ENCODE measurements at regions not wholly inside any gene's neighbourhood (a gene's known extent, or its start where the extent isn't known, plus 50 kb on each side); places are given as distances from the start of the nearest gene placed in this dataset.

DNA sequence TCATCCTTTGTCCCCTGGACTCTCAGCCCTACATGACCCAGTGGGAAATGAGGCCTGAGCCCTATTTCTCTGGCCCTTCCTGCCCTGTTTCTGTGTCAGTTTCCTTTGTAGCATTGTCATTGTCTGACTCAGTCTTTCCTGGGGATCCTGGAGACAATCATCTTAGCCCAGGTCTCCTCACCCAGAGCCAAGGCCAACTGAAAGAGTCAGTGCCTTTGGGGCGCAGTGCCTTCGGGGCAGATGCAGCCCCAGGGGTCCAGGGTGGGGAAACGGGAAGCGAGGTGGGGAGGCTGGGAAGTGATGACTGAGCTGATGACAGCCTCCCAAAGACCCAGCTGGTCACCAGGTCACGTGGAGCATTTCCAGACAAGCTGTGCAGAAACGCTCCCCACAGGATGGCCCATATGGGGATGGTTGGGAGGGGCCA, 93.3 kb upstream of the SULF2 start:
- Histone ChIP-seq H3K4me3 (ENCODE audit: low read depth, low read length, poor library complexity, severe bottlenecking) (no peak overlapping the region), H3K36me3 (ENCODE audit: insufficient read depth, low read length, poor library complexity, severe bottlenecking) (no peaks in the 10 kb centered on the region), H3K4me1 (ENCODE audit: insufficient read depth, low read length, poor library complexity, severe bottlenecking) (no peaks in the 10 kb centered on the region), H3K27ac (ENCODE audit: low read depth, low read length, poor library complexity, severe bottlenecking) (no peak overlapping the region), H3K27me3 (replicated peaks; ENCODE audit: insufficient read depth, low read depth, low read length, poor library complexity) (peaks cover 9% of the 10 kb centered on the region), H3K9me3 (ENCODE audit: low read depth, low read length, poor library complexity, severe bottlenecking) (no peaks in the 10 kb centered on the region)
- no peak for DNase-seq (ENCODE audit: low spot score)
- intact Hi-C loops (cut with micrococcal nuclease; ENCODE audit: unreplicated experiment): no loop called here
- TF ChIP-seq, protein P1, sequence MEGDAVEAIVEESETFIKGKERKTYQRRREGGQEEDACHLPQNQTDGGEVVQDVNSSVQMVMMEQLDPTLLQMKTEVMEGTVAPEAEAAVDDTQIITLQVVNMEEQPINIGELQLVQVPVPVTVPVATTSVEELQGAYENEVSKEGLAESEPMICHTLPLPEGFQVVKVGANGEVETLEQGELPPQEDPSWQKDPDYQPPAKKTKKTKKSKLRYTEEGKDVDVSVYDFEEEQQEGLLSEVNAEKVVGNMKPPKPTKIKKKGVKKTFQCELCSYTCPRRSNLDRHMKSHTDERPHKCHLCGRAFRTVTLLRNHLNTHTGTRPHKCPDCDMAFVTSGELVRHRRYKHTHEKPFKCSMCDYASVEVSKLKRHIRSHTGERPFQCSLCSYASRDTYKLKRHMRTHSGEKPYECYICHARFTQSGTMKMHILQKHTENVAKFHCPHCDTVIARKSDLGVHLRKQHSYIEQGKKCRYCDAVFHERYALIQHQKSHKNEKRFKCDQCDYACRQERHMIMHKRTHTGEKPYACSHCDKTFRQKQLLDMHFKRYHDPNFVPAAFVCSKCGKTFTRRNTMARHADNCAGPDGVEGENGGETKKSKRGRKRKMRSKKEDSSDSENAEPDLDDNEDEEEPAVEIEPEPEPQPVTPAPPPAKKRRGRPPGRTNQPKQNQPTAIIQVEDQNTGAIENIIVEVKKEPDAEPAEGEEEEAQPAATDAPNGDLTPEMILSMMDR (conservative IDR thresholded peaks at IDR 0.05; ENCODE audit: low read depth, low read length): no peak
- no peak for TF ChIP-seq EZH2 (IDR thresholded peaks at IDR 0.05; ENCODE audit: borderline replicate concordance, low read depth, low read length, poor library complexity, severe bottlenecking)
- ChIA-PET POLR2A (ENCODE audit: low non-redundant PET) (no interaction called here), CTCF (no interaction called here)
- no TSS peak for BruUV-seq (replicated peaks)

DNA sequence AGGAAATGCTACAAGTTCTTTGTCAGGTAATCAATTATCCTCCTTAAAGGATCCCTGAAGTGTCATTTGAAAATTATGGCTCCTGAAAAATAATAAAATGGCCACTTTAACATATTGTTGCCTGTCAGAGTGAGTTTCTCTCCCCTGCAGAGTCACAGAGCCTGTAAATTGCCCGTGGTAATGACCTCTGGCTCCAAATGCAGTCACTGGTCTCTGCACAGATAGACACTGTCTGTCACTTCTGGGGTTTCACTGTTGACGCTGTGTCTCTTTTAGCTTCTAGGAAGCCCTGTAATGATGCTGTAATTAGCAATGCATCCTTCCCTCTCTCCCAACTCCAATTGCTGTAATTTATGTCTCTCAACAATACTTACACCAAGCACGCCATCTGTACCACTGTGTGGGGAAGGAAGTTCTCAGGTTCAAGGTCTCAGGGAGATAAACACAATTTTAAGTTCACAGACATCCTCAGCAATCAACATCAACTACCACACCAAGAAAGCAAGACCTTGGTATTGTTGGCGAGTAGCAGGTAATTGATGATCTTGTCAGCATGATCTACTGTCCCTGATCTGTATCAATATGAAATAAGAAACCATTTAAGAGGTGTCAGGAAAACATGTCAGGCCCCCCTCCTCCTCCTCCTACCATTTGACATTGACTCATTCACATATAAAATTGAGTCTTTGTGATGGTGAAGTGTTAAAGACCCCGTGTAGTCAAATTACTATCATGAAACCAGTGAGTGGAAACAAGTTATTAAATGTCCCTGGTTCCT, 91.2 kb upstream of the SULF2 start:
- Histone ChIP-seq H3K9me3 (ENCODE audit: low read depth, low read length, poor library complexity, severe bottlenecking) (no peaks in the 10 kb centered on the region), H3K27me3 (replicated peaks; ENCODE audit: insufficient read depth, low read depth, low read length, poor library complexity) (peaks cover 9% of the 10 kb centered on the region), H3K4me3 (ENCODE audit: low read depth, low read length, poor library complexity, severe bottlenecking) (no peak overlapping the region), H3K36me3 (ENCODE audit: insufficient read depth, low read length, poor library complexity, severe bottlenecking) (no peaks in the 10 kb centered on the region), H3K27ac (ENCODE audit: low read depth, low read length, poor library complexity, severe bottlenecking) (no peak overlapping the region), H3K4me1 (ENCODE audit: insufficient read depth, low read length, poor library complexity, severe bottlenecking) (no peaks in the 10 kb centered on the region)
- ChIA-PET CTCF (no interaction called here), POLR2A (ENCODE audit: low non-redundant PET) (no interaction called here)
- intact Hi-C loops (cut with micrococcal nuclease; ENCODE audit: unreplicated experiment): no loop called here
- TF ChIP-seq, protein P1 (conservative IDR thresholded peaks at IDR 0.05; ENCODE audit: low read depth, low read length): no peak
- no peak for TF ChIP-seq EZH2 (IDR thresholded peaks at IDR 0.05; ENCODE audit: borderline replicate concordance, low read depth, low read length, poor library complexity, severe bottlenecking)
- no TSS peak for BruUV-seq (replicated peaks)
- DNase-seq (ENCODE audit: low spot score): no peak

DNA sequence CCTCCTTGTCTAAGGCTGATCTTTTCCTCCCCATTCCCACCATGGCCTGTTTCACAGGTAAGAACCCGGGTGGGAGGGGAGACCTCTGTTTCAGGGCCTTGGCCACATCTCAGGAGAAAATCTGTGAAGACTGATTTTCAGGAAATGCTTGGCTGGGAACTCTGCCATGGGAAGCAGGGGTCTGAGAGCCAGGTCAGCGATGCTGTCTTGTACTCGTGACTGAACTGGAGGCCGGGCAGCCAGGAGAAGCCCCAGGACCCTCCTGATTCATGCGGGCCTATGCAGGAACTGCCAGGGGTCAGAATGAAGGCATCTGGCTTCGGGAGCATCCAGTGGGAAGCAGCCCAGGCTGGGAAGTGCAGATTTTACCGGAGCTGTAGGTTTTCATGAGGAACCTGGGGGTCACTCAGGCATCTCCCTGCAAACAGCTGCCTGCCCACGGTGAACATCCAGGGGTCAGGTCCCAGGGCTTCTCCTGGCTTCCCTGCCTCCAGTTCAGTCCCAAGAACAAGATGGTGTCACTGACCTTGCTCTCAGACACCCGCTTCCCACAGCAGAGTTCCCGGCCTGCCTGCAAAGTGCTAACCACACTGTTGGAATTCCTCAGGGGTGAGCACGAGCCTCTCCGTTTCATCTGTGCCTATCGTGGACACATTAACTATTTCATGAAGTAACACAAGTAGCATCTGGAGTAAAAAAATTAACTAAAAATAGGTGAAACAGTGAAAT, 90.2 kb upstream of the SULF2 start:
- Histone ChIP-seq H3K27me3 (replicated peaks; ENCODE audit: insufficient read depth, low read depth, low read length, poor library complexity) (peaks cover 9% of the 10 kb centered on the region), H3K4me1 (ENCODE audit: insufficient read depth, low read length, poor library complexity, severe bottlenecking) (no peaks in the 10 kb centered on the region), H3K9me3 (ENCODE audit: low read depth, low read length, poor library complexity, severe bottlenecking) (no peaks in the 10 kb centered on the region), H3K27ac (ENCODE audit: low read depth, low read length, poor library complexity, severe bottlenecking) (no peak overlapping the region), H3K4me3 (ENCODE audit: low read depth, low read length, poor library complexity, severe bottlenecking) (no peak overlapping the region), H3K36me3 (ENCODE audit: insufficient read depth, low read length, poor library complexity, severe bottlenecking) (no peaks in the 10 kb centered on the region)
- ChIA-PET POLR2A (ENCODE audit: low non-redundant PET) (no interaction called here), CTCF (no interaction called here)
- no peak for DNase-seq (ENCODE audit: low spot score)
- TF ChIP-seq, protein P1 (conservative IDR thresholded peaks at IDR 0.05; ENCODE audit: low read depth, low read length): no peak
- no peak for TF ChIP-seq EZH2 (IDR thresholded peaks at IDR 0.05; ENCODE audit: borderline replicate concordance, low read depth, low read length, poor library complexity, severe bottlenecking)
- intact Hi-C loops (cut with micrococcal nuclease; ENCODE audit: unreplicated experiment): no loop called here
- BruUV-seq (replicated peaks): no TSS peak

All from A673 (cell line).